BLaER1 (cell line): ENCODE measurements at regions not wholly inside any gene's neighbourhood (a gene's known extent, or its start where the extent isn't known, plus 50 kb on each side); places are given as distances from the start of the nearest gene placed in this dataset.

Experiments used
- H3K27ac ChIP-seq: shearing (Covaris generic); formaldehyde crosslinking; 2 replicates; pipeline ENCODE4 v1.8.1; 2022
- H3K27me3 ChIP-seq: shearing (Covaris generic); formaldehyde crosslinking; 2 replicates; pipeline ENCODE4 v1.8.1; 2022
- H3K36me3 ChIP-seq: shearing (Covaris generic); formaldehyde crosslinking; 2 replicates; pipeline ENCODE4 v1.8.1; 2022
- H3K4me1 ChIP-seq: shearing (Covaris generic); formaldehyde crosslinking; 2 replicates; pipeline ENCODE4 v1.8.1; 2022
- H3K4me2 ChIP-seq: shearing (Covaris generic); formaldehyde crosslinking; 2 replicates; pipeline ENCODE4 v1.8.1; 2022
- H3K4me3 ChIP-seq: shearing (Covaris generic); formaldehyde crosslinking; 2 replicates; pipeline ENCODE4 v1.8.1; 2022
- H3K9ac ChIP-seq: shearing (Covaris generic); formaldehyde crosslinking; 2 replicates; pipeline ENCODE4 v1.8.1; 2022
- H3K9me3 ChIP-seq: shearing (Covaris generic); formaldehyde crosslinking; 2 replicates; pipeline ENCODE4 v1.8.1; 2022
- H4K20me1 ChIP-seq: shearing (Covaris generic); formaldehyde crosslinking; 2 replicates; pipeline ENCODE4 v1.8.1; 2022
- Cebpa-rat ChIP-seq: shearing (Covaris generic); IDR thresholded peaks from 2 replicates; pipeline ENCODE4 v1.8.1; 2022

GRCh38 chr2:48235076-48235475, 79.4 kb upstream of the FOXN2 start:
- Histone ChIP-seq H3K27me3 (no peaks in the 10 kb centered on the region), H3K27ac (no peak overlapping the region), H3K4me3 (no peak overlapping the region), H3K4me1 (no peaks in the 10 kb centered on the region), H3K9me3 (no peaks in the 10 kb centered on the region), H3K9ac (no peak overlapping the region), H4K20me1 (no peaks in the 10 kb centered on the region), H3K4me2 (no peak overlapping the region), H3K36me3 (no peaks in the 10 kb centered on the region)
- no peak for TF ChIP-seq Cebpa-rat

- Histone ChIP-seq H3K9ac (no peak overlapping the region), H3K36me3 (no peaks in the 10 kb centered on the region), H3K4me3 (no peak overlapping the region), H3K27ac (no peak overlapping the region), H3K9me3 (no peaks in the 10 kb centered on the region), H3K27me3 (no peaks in the 10 kb centered on the region), H3K4me1 (no peaks in the 10 kb centered on the region), H4K20me1 (no peaks in the 10 kb centered on the region), H3K4me2 (no peak overlapping the region)
- TF ChIP-seq Cebpa-rat: no peak
These were observed 76.1 kb upstream of the FOXN2 start for GRCh38 chr2:48238381-48238780.

GRCh38 chr2:48240912-48241311, 73.6 kb upstream of the FOXN2 start:
- no peaks in the 10 kb centered on the region for H3K36me3 ChIP-seq

GRCh38 chr2:48247206-48247605, 67.3 kb upstream of the FOXN2 start:
- no peak for TF ChIP-seq Cebpa-rat
- Histone ChIP-seq H3K4me1 (peaks cover 10% of the 10 kb centered on the region), H3K9me3 (no peaks in the 10 kb centered on the region), H3K4me3 (no peak overlapping the region), H3K27ac (no peak overlapping the region), H4K20me1 (no peaks in the 10 kb centered on the region), H3K9ac (no peak overlapping the region), H3K27me3 (no peaks in the 10 kb centered on the region), H3K4me2 (no peak overlapping the region), H3K36me3 (no peaks in the 10 kb centered on the region)

More at GRCh38 chr2:48240912-48241311, 73.6 kb upstream of the FOXN2 start:
- no peaks in the 10 kb centered on the region for H4K20me1 ChIP-seq
- no peaks in the 10 kb centered on the region for H3K27me3 ChIP-seq
- no peak overlapping the region for H3K4me2 ChIP-seq
- no peak overlapping the region for H3K4me3 ChIP-seq
- H3K9ac ChIP-seq: no peak overlapping the region
- no peaks in the 10 kb centered on the region for H3K4me1 ChIP-seq
- H3K9me3 ChIP-seq: no peaks in the 10 kb centered on the region
- no peak overlapping the region for H3K27ac ChIP-seq
- no peak for TF ChIP-seq Cebpa-rat

- Histone ChIP-seq H3K4me2 (no peak overlapping the region), H3K4me1 (peaks cover 19% of the 10 kb centered on the region), H3K36me3 (no peaks in the 10 kb centered on the region), H3K27me3 (no peaks in the 10 kb centered on the region), H3K27ac (no peak overlapping the region), H3K4me3 (no peak overlapping the region), H3K9ac (no peak overlapping the region), H3K9me3 (no peaks in the 10 kb centered on the region), H4K20me1 (no peaks in the 10 kb centered on the region)
- no peak for TF ChIP-seq Cebpa-rat
These were observed 66.1 kb upstream of the FOXN2 start for GRCh38 chr2:48248251-48248933.

- no peak overlapping the region for H3K9ac ChIP-seq
These were observed 65.5 kb upstream of the FOXN2 start for GRCh38 chr2:48249025-48249424.

GRCh38 chr2:48249631-48250473, 64.6 kb upstream of the FOXN2 start:
- TF ChIP-seq Cebpa-rat: no peak
- Histone ChIP-seq H3K36me3 (no peaks in the 10 kb centered on the region), H3K4me1 (peaks cover 23% of the 10 kb centered on the region), H3K9me3 (no peaks in the 10 kb centered on the region), H3K27ac (no peak overlapping the region), H3K9ac (no peak overlapping the region), H3K4me2 (no peak overlapping the region), H3K4me3 (no peak overlapping the region), H3K27me3 (no peaks in the 10 kb centered on the region), H4K20me1 (no peaks in the 10 kb centered on the region)

More at GRCh38 chr2:48249025-48249424, 65.5 kb upstream of the FOXN2 start:
- Histone ChIP-seq H3K36me3 (no peaks in the 10 kb centered on the region), H3K27ac (no peak overlapping the region), H3K9me3 (no peaks in the 10 kb centered on the region), H4K20me1 (no peaks in the 10 kb centered on the region), H3K27me3 (no peaks in the 10 kb centered on the region), H3K4me2 (no peak overlapping the region), H3K4me1 (peaks cover 23% of the 10 kb centered on the region), H3K4me3 (no peak overlapping the region)
- no peak for TF ChIP-seq Cebpa-rat

- Histone ChIP-seq H3K4me3 (no peak overlapping the region), H3K4me2 (no peak overlapping the region), H3K27me3 (no peaks in the 10 kb centered on the region), H4K20me1 (no peaks in the 10 kb centered on the region), H3K4me1 (peaks cover 23% of the 10 kb centered on the region), H3K9ac (no peak overlapping the region), H3K9me3 (no peaks in the 10 kb centered on the region), H3K27ac (no peak overlapping the region), H3K36me3 (no peaks in the 10 kb centered on the region)
- no peak for TF ChIP-seq Cebpa-rat
These were observed 64.0 kb upstream of the FOXN2 start for GRCh38 chr2:48250474-48250844.

- H3K9me3 ChIP-seq: no peaks in the 10 kb centered on the region
- peaks cover 23% of the 10 kb centered on the region for H3K4me1 ChIP-seq
- no peak overlapping the region for H3K4me3 ChIP-seq
- no peaks in the 10 kb centered on the region for H3K27me3 ChIP-seq
- H3K27ac ChIP-seq: no peak overlapping the region
- H3K4me2 ChIP-seq: no peak overlapping the region
- no peak overlapping the region for H3K9ac ChIP-seq
- H4K20me1 ChIP-seq: no peaks in the 10 kb centered on the region
- H3K36me3 ChIP-seq: no peaks in the 10 kb centered on the region
- TF ChIP-seq Cebpa-rat: no peak
These were observed 63.5 kb upstream of the FOXN2 start for GRCh38 chr2:48250943-48251342.

- Histone ChIP-seq H3K4me1 (peaks cover 23% of the 10 kb centered on the region), H3K4me2 (no peak overlapping the region), H3K9ac (no peak overlapping the region), H3K4me3 (no peak overlapping the region), H3K27me3 (no peaks in the 10 kb centered on the region), H3K9me3 (no peaks in the 10 kb centered on the region), H3K27ac (no peak overlapping the region), H3K36me3 (no peaks in the 10 kb centered on the region), H4K20me1 (no peaks in the 10 kb centered on the region)
- no peak for TF ChIP-seq Cebpa-rat
These were observed 62.9 kb upstream of the FOXN2 start for GRCh38 chr2:48251437-48252148.
